AG09319 (cell line): ENCODE measurements at regions not wholly inside any gene's neighbourhood (a gene's known extent, or its start where the extent isn't known, plus 50 kb on each side); places are given as distances from the start of the nearest gene placed in this dataset.
A peak's percentile ranks its signal among the peaks of the same experiment; 100 is the strongest.

Experiments used
- DNase-seq: peaks from one replicate; pipeline ENCODE4 v3.0.0-alpha.2; 2010; ENCODE audit warnings: low read depth; ENCODE audit errors: extremely low read depth
- CTCF ChIP-seq: IDR thresholded peaks from 2 replicates; pipeline ENCODE4 v1.5.1; 2011; ENCODE audit warnings: low read depth, mild to moderate bottlenecking, inconsistent platforms, low read length, moderate library complexity

GRCh38 chr5:8944005-8944404 is 601.9 kb downstream of the SEMA5A start:
- TF ChIP-seq CTCF = no peak

GRCh38 chr5:8945972-8946371 is 599.9 kb downstream of the SEMA5A start:
- TF ChIP-seq CTCF = no peak
- no peak for DNase-seq

More at GRCh38 chr5:8944005-8944404, 601.9 kb downstream of the SEMA5A start:
- DNase-seq = no peak

GRCh38 chr5:8949908-8950307 is 596.0 kb downstream of the SEMA5A start:
- no peak for TF ChIP-seq CTCF
- DNase-seq = no peak

GRCh38 chr5:8952147-8952546 is 593.7 kb downstream of the SEMA5A start:
- DNase-seq = no peak
- no peak for TF ChIP-seq CTCF

- DNase-seq = no peak
- TF ChIP-seq CTCF = no peak
Observed at GRCh38 chr5:8953016-8953415, 592.9 kb downstream of the SEMA5A start.

- TF ChIP-seq CTCF = no peak
- DNase-seq = peak; percentile 31
Observed at GRCh38 chr5:8953911-8954438, 591.9 kb downstream of the SEMA5A start.

GRCh38 chr5:8954801-8955200 is 591.1 kb downstream of the SEMA5A start:
- DNase-seq = no peak
- TF ChIP-seq CTCF = no peak
